Activated CD4-positive, alpha-beta T cell treated with anti-CD3 and anti-CD28 coated beads for 36 hours (primary cell): ENCODE measurements at regions not wholly inside any gene's neighbourhood (a gene's known extent, or its start where the extent isn't known, plus 50 kb on each side); places are given as distances from the start of the nearest gene placed in this dataset.

Source experiments
- ATAC-seq: fragments of 200-7000 bp; cut with Tn5 transposase; one replicate; pipeline ENCODE4 v1.10.0; 2021; ENCODE audit warnings: mild to moderate bottlenecking, moderate library complexity
- CTCF ChIA-PET: fragments of 350-600 bp; sonication (Branson Sonifier 250); formaldehyde crosslinking; loops from one replicate; lab custom pipeline; 2021; ENCODE audit warnings: antibody characterized with exemption; lab: Charles Lee
- POLR2A ChIA-PET: fragments of 350-600 bp; sonication (Branson Sonifier 250); formaldehyde crosslinking; loops from one replicate; lab custom pipeline; 2021; ENCODE audit warnings: antibody characterized with exemption, inconsistent platforms; lab: Charles Lee
- DNase-seq: peaks from one replicate; pipeline ENCODE4 v3.0.0-alpha.2; 2020
- H3K27ac Mint-ChIP-seq: one replicate; pipeline ENCODE4 v1.8.0; 2021; ENCODE audit warnings: mixed read lengths
- H3K27me3 Mint-ChIP-seq: one replicate; pipeline ENCODE4 v1.8.0; 2021; ENCODE audit warnings: mixed read lengths
- H3K36me3 Mint-ChIP-seq: one replicate; pipeline ENCODE4 v1.8.0; 2021; ENCODE audit warnings: low read depth, mixed read lengths
- H3K4me1 Mint-ChIP-seq: one replicate; pipeline ENCODE4 v1.8.0; 2021; ENCODE audit warnings: mixed read lengths
- H3K4me3 Mint-ChIP-seq: one replicate; pipeline ENCODE4 v1.8.0; 2021; ENCODE audit warnings: mild to moderate bottlenecking, moderate library complexity, mixed read lengths
- H3K9me3 Mint-ChIP-seq: one replicate; pipeline ENCODE4 v1.8.0; 2021; ENCODE audit warnings: low read depth, mixed read lengths
- intact Hi-C, 2 experiments: fragments of 100-400 bp; cut with DNase I in 1 of 2; cut with micrococcal nuclease in 1 of 2; formaldehyde crosslinking; loops; one replicate each; pipeline versions ENCODE4 v1.14.2 to v1.15.1; 2022 to 2024; cut with DNase I, micrococcal nuclease

- no peak overlapping the region for H3K4me3 Mint-ChIP-seq
- no peaks in the 10 kb centered on the region for H3K9me3 Mint-ChIP-seq
- no peaks in the 10 kb centered on the region for H3K36me3 Mint-ChIP-seq
- DNase-seq (no peak), ATAC-seq (peak; percentile 42)
- intact Hi-C loops: no loop called here
- CTCF ChIA-PET: interaction anchor here (1.5 kb wide), 1 partner anchor 9 kb away, joined by 5 read pairs; no protein-coding TSS in a partner anchor
- H3K27me3 Mint-ChIP-seq: peaks cover 3% of the 10 kb centered on the region
- H3K27ac Mint-ChIP-seq: peak overlapping the region; percentile 1
- peaks cover 8% of the 10 kb centered on the region for H3K4me1 Mint-ChIP-seq
- POLR2A ChIA-PET: no interaction called here
Measured at GRCh38 chr7:93015779-93016481, 101.8 kb downstream of the SAMD9 start.

- Mint-ChIP-seq H3K9me3 (no peaks in the 10 kb centered on the region), H3K27me3 (peaks cover 3% of the 10 kb centered on the region), H3K27ac (no peak overlapping the region), H3K36me3 (no peaks in the 10 kb centered on the region), H3K4me3 (no peak overlapping the region), H3K4me1 (peaks cover 8% of the 10 kb centered on the region)
- intact Hi-C loops: no loop called here
- ChIA-PET CTCF (no interaction called here), POLR2A (no interaction called here)
- no peak for DNase-seq
- no peak for ATAC-seq
Measured at GRCh38 chr7:93015101-93015778, 102.5 kb downstream of the SAMD9 start.

- Mint-ChIP-seq H3K9me3 (no peaks in the 10 kb centered on the region), H3K27me3 (peaks cover 3% of the 10 kb centered on the region), H3K4me1 (peaks cover 8% of the 10 kb centered on the region), H3K4me3 (no peak overlapping the region), H3K27ac (no peak overlapping the region), H3K36me3 (no peaks in the 10 kb centered on the region)
- ATAC-seq: no peak
- ChIA-PET POLR2A (no interaction called here), CTCF (no interaction called here)
- DNase-seq: no peak
- intact Hi-C loops: no loop called here
Measured at GRCh38 chr7:93014410-93014809, 103.4 kb downstream of the SAMD9 start.

- Mint-ChIP-seq H3K27ac (no peak overlapping the region), H3K27me3 (peaks cover 6% of the 10 kb centered on the region), H3K4me1 (peaks cover 8% of the 10 kb centered on the region), H3K4me3 (no peak overlapping the region), H3K36me3 (no peaks in the 10 kb centered on the region), H3K9me3 (no peaks in the 10 kb centered on the region)
- POLR2A ChIA-PET: no interaction called here
- CTCF ChIA-PET: interaction anchor here (1.1 kb wide), 1 partner anchor 11 kb away, joined by 3 read pairs; no protein-coding TSS in a partner anchor
- ATAC-seq: no peak
- DNase-seq: no peak
- intact Hi-C loops: no loop called here
Measured at GRCh38 chr7:93013446-93014061, 104.2 kb downstream of the SAMD9 start.

- Mint-ChIP-seq H3K4me1 (peaks cover 8% of the 10 kb centered on the region), H3K4me3 (no peak overlapping the region), H3K36me3 (no peaks in the 10 kb centered on the region), H3K27me3 (peaks cover 6% of the 10 kb centered on the region), H3K9me3 (no peaks in the 10 kb centered on the region), H3K27ac (no peak overlapping the region)
- no peak for DNase-seq
- intact Hi-C loops: no loop called here
- peak; percentile 49 for ATAC-seq
- POLR2A ChIA-PET: interaction anchor here (0.6 kb wide), 1 partner anchor 57 kb away, joined by 3 read pairs; no protein-coding TSS in a partner anchor
- CTCF ChIA-PET: interaction anchor here (0.6 to 1.1 kb wide), 6 partner anchors 9 to 564 kb away, joined by 3 to 4 read pairs (median 3); partner anchors contain the start of gene GATAD1
Measured at GRCh38 chr7:93011351-93012294, 106.2 kb downstream of the SAMD9 start.

GRCh38 chr7:93008833-93009232 lies 108.9 kb downstream of the SAMD9 start:
- no peak overlapping the region for H3K27ac Mint-ChIP-seq
- POLR2A ChIA-PET: no interaction called here
- ATAC-seq: no peak

GRCh38 chr7:93006480-93007095 lies 111.2 kb downstream of the SAMD9 start:
- ChIA-PET CTCF (no interaction called here), POLR2A (no interaction called here)
- no peak overlapping the region for H3K4me3 Mint-ChIP-seq
- intact Hi-C loops: no loop called here
- H3K27ac Mint-ChIP-seq: no peak overlapping the region
- no peaks in the 10 kb centered on the region for H3K36me3 Mint-ChIP-seq
- no peaks in the 10 kb centered on the region for H3K9me3 Mint-ChIP-seq
- ATAC-seq: no peak
- no peak for DNase-seq
- H3K27me3 Mint-ChIP-seq: peaks cover 20% of the 10 kb centered on the region
- no peaks in the 10 kb centered on the region for H3K4me1 Mint-ChIP-seq

More at GRCh38 chr7:93008833-93009232, 108.9 kb downstream of the SAMD9 start:
- no peaks in the 10 kb centered on the region for H3K4me1 Mint-ChIP-seq
- DNase-seq: no peak
- no peaks in the 10 kb centered on the region for H3K36me3 Mint-ChIP-seq
- intact Hi-C loops: no loop called here
- no peaks in the 10 kb centered on the region for H3K9me3 Mint-ChIP-seq
- CTCF ChIA-PET: no interaction called here
- H3K27me3 Mint-ChIP-seq: peaks cover 14% of the 10 kb centered on the region
- no peak overlapping the region for H3K4me3 Mint-ChIP-seq

GRCh38 chr7:93004906-93005305 lies 112.9 kb downstream of the SAMD9 start:
- no peak for ATAC-seq
- no peaks in the 10 kb centered on the region for H3K36me3 Mint-ChIP-seq
- intact Hi-C loops: no loop called here
- H3K27ac Mint-ChIP-seq: no peak overlapping the region
- ChIA-PET CTCF (interaction anchor here (0.6 kb wide), 2 partner anchors 37 to 306 kb away, joined by 3 to 4 read pairs; no protein-coding TSS in a partner anchor), POLR2A (no interaction called here)
- no peak for DNase-seq
- H3K4me3 Mint-ChIP-seq: no peak overlapping the region
- H3K27me3 Mint-ChIP-seq: peaks cover 17% of the 10 kb centered on the region
- no peaks in the 10 kb centered on the region for H3K4me1 Mint-ChIP-seq
- H3K9me3 Mint-ChIP-seq: no peaks in the 10 kb centered on the region

GRCh38 chr7:92997719-92998118 lies 120.1 kb downstream of the SAMD9 start:
- intact Hi-C loops: no loop called here
- H3K36me3 Mint-ChIP-seq: no peaks in the 10 kb centered on the region
- H3K4me1 Mint-ChIP-seq: no peaks in the 10 kb centered on the region
- DNase-seq (no peak), ATAC-seq (no peak)
- POLR2A ChIA-PET: no interaction called here
- CTCF ChIA-PET: no interaction called here
- peaks cover 13% of the 10 kb centered on the region for H3K27me3 Mint-ChIP-seq
- H3K9me3 Mint-ChIP-seq: no peaks in the 10 kb centered on the region
- H3K4me3 Mint-ChIP-seq: no peak overlapping the region
- no peak overlapping the region for H3K27ac Mint-ChIP-seq

GRCh38 chr7:92997152-92997551 lies 120.6 kb downstream of the SAMD9 start:
- H3K9me3 Mint-ChIP-seq: no peaks in the 10 kb centered on the region
- CTCF ChIA-PET: no interaction called here
- intact Hi-C loops: no loop called here

More at GRCh38 chr7:92997152-92997551, 120.6 kb downstream of the SAMD9 start:
- H3K27ac Mint-ChIP-seq: no peak overlapping the region
- DNase-seq (no peak), ATAC-seq (no peak)
- POLR2A ChIA-PET: no interaction called here
- no peak overlapping the region for H3K4me3 Mint-ChIP-seq
- H3K36me3 Mint-ChIP-seq: no peaks in the 10 kb centered on the region
- no peaks in the 10 kb centered on the region for H3K4me1 Mint-ChIP-seq
- peaks cover 13% of the 10 kb centered on the region for H3K27me3 Mint-ChIP-seq
